Activated naive CD4-positive, alpha-beta T cell treated with anti-CD3 and anti-CD28 coated beads, Interleukin-2, amount 50 U/mL, for 72 hours (primary cell): ENCODE measurements at regions not wholly inside any gene's neighbourhood (a gene's known extent, or its start where the extent isn't known, plus 50 kb on each side); places are given as distances from the start of the nearest gene placed in this dataset.

Experiments
- ATAC-seq, 2 donors: fragments of 150-1000 bp; cut with Tn5 transposase; 2 replicates each; pipeline ENCODE4 v1.10.0; 2021; ENCODE audit warnings: mild to moderate bottlenecking in 2 of 2, moderate library complexity in 2 of 2
- DNase-seq, 2 donors: peaks; one replicate each; pipeline ENCODE4 v3.0.0; 2021 to 2022; ENCODE audit warnings: low spot score in 2 of 2
- H3K27ac Mint-ChIP-seq, 2 donors: one replicate each; pipeline ENCODE4 v1.8.0; 2022; ENCODE audit warnings: mild to moderate bottlenecking in 2 of 2, mixed read lengths in 2 of 2
- H3K36me3 Mint-ChIP-seq, 2 donors: one replicate each; pipeline ENCODE4 v1.8.0; 2022; ENCODE audit warnings: mixed read lengths in 2 of 2
- H3K9me3 Mint-ChIP-seq, 2 donors: one replicate each; pipeline ENCODE4 v1.8.0; 2022; ENCODE audit warnings: mixed read lengths in 2 of 2

DNA sequence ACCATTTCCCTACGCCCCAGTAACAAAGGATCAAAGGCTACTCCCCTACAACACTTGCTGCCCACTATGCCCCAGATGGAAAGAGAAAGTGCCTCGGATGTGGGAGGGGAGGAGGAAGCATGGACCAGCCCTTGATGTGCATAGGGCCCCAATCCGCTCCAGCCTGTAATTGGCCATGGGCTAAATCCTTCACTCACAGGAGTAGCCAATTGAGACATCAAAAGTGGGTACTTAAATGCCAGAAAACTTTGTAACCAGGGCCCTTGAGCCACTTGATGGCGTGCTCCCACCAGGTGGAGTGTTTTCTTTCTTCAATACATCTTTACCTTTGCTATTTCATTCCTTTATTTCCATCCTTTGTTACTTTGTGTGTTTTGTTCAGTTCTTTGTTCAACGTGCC lies 500.5 kb upstream of the LRRN3 start:
- Mint-ChIP-seq H3K27ac (no peak overlapping the region), H3K36me3 (no peaks in the 10 kb centered on the region), H3K9me3 (peaks cover 0 to 3% of the 10 kb centered on the region in 2 donors)
- DNase-seq (no peak), ATAC-seq (no peak)

DNA sequence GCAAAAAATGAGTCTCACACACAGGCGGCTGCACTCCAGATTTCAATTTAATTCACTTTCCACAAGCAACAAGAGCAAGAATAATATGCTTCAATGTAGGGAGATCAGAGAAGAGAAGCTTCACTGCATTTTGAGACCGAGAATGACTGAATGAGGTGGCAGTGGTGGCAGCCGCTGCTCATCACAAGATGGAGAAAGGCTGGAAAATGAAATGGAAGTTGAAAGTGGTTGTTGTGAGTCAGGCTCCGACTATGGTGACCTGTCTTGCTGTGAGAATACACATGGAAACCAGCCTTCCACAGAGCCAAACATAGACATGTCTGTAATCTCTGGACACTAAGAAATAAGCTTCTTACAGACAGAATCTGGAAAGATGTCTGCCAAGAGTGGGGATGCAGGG lies 499.6 kb upstream of the LRRN3 start:
- peaks cover 0 to 3% of the 10 kb centered on the region in 2 donors for H3K9me3 Mint-ChIP-seq
- ATAC-seq (peak; percentile 36 to 71), DNase-seq (no peak)
- H3K27ac Mint-ChIP-seq = no peak overlapping the region
- H3K36me3 Mint-ChIP-seq = no peaks in the 10 kb centered on the region

DNA sequence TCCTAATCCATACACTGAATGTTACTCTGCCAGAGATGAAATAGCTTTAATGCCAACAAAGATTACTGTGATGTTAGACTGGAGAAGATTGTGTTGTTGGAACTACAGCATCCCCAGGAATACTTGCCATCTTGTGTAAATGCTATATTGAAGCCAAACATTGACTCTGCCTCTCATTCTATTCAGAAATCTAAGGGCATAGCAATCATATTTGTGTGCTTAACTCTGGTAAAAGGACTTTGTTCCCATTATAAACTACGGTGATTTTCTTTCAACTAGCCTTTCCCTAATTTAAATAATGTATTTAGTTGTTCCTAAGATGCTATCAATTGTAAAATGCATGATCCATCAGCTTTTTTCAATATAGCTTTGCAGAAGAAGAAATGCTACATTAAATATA lies 498.4 kb upstream of the LRRN3 start:
- Mint-ChIP-seq H3K36me3 (no peaks in the 10 kb centered on the region), H3K27ac (no peak overlapping the region), H3K9me3 (peaks cover 0 to 3% of the 10 kb centered on the region in 2 donors)
- ATAC-seq = no peak
- no peak for DNase-seq

DNA sequence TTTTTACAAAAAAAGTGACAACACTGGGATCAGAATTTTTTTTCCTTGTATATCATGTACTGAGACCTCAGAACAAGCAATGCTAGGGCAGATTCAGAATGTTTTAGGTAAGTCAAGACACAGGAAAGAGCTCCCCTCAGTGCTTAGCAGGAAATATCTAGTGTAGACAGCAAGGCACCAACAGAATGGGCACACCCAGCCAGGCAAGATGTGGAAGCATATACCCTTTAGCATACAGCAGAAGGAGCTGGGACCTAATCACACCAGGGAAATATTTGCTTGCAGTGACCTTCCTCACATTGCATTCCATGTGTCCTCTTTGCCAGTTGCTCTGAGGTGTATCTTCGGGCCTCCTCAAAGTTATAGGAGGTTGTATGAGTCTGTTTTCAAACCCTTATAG lies 497.6 kb upstream of the LRRN3 start:
- no peak for DNase-seq
- Mint-ChIP-seq H3K36me3 (no peaks in the 10 kb centered on the region), H3K9me3 (peaks cover 0 to 2% of the 10 kb centered on the region in 2 donors), H3K27ac (no peak overlapping the region)
- ATAC-seq = no peak

DNA sequence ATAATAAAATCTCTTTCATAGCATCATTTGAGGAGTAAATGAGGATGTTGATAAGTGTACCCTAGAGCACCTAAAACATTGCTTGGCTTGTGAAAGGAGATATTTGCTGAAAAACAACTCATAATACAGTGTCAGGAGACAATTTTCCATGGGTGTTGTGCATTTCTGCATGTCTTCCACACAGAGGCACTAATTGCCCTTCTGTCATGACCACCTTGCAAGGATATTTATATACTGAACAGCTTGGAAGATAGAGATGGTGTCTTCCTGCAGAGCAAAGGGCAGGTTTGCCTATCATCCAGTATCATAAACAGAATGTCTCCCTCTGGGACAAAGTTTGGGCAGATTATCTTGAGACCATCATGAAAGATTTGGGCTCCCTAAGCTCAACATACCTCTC lies 495.2 kb upstream of the LRRN3 start:
- Mint-ChIP-seq H3K9me3 (no peaks in the 10 kb centered on the region), H3K27ac (no peak overlapping the region), H3K36me3 (no peaks in the 10 kb centered on the region)
- ATAC-seq (no peak), DNase-seq (no peak)

DNA sequence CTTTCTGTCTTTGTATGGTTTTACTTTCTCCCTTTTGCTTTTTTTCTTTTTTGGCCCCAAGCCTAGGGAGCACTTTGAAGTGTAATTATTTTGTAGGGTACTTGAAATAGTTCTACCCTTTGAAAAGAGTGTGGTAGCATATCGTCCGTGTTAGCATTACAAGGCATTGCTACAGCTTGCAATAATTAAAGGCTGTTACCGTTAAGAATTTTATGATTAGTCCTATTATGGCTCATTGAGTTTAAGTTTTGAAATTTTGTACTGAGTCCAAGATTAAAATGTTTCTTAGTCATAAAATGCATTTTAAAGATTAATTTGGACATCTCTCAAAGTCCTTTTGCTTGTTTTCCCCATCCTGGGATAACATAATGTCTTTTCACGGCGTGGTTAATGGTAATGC lies 490.0 kb upstream of the LRRN3 start:
- ATAC-seq = no peak
- Mint-ChIP-seq H3K36me3 (no peaks in the 10 kb centered on the region), H3K27ac (no peak overlapping the region), H3K9me3 (no peaks in the 10 kb centered on the region)
- no peak for DNase-seq

DNA sequence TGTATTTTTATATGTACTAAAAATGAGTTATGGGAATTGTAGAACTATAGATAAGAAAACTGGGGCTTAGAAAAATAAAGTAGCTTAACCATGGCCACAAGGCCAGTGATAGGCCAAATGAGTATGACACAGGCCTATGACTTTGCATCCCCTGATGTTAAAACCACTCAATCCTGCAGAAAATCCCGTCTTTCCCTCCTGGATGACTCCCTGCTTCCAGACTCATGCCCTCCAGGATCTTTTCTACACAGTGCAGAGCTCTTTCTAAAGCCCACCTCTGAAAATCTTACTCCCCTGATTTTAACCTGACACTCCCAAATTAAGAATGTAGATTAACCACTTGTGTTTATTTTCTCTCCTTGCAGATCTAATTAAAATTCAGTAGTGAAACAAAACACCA lies 489.2 kb upstream of the LRRN3 start:
- Mint-ChIP-seq H3K36me3 (no peaks in the 10 kb centered on the region), H3K9me3 (peaks cover 0 to under 1% of the 10 kb centered on the region in 2 donors), H3K27ac (no peak overlapping the region)
- ATAC-seq = no peak
- no peak for DNase-seq

DNA sequence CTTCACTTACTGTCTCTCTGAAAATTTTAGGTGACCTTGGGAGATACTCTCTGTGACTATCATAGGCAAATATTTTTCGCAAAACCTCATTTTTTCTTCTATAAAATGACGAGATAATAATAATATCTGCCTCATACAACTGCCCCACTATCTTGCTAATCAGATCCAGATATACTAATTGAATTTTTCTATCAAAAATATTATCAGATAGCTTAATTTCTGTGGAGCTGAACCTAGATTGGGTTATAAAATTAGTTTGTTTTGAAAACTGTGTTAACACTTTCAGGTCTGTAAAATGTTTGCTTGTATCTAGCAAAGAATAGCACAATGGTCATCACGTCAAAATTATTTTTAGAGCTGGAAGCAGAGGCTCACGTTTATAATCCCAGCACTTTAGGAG lies 486.7 kb upstream of the LRRN3 start:
- H3K9me3 Mint-ChIP-seq = peaks cover 0 to 9% of the 10 kb centered on the region in 2 donors
- no peak for DNase-seq
- H3K27ac Mint-ChIP-seq = no peak overlapping the region
- H3K36me3 Mint-ChIP-seq = no peaks in the 10 kb centered on the region
- ATAC-seq = no peak

DNA sequence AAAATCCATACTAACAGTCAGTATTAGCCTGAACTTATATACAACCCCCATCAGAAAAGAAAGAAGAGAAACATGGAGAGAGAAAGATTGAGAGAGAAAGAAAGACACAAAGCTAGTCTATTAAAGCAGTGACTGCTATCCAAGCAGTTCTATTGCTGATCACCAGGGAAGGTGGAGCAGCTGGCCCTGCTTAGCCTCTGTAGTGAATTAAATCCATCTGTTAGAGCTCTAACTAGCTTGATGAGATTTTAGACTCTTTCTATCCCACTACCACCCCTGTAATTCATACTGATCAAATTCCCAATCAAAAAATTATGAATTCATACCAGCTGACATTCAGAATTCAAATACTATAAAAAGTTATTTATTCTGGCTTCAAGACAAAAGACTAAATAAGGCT lies 486.0 kb upstream of the LRRN3 start:
- ATAC-seq = no peak
- Mint-ChIP-seq H3K36me3 (no peaks in the 10 kb centered on the region), H3K9me3 (peaks cover 0 to 9% of the 10 kb centered on the region in 2 donors), H3K27ac (no peak overlapping the region)
- DNase-seq = no peak

DNA sequence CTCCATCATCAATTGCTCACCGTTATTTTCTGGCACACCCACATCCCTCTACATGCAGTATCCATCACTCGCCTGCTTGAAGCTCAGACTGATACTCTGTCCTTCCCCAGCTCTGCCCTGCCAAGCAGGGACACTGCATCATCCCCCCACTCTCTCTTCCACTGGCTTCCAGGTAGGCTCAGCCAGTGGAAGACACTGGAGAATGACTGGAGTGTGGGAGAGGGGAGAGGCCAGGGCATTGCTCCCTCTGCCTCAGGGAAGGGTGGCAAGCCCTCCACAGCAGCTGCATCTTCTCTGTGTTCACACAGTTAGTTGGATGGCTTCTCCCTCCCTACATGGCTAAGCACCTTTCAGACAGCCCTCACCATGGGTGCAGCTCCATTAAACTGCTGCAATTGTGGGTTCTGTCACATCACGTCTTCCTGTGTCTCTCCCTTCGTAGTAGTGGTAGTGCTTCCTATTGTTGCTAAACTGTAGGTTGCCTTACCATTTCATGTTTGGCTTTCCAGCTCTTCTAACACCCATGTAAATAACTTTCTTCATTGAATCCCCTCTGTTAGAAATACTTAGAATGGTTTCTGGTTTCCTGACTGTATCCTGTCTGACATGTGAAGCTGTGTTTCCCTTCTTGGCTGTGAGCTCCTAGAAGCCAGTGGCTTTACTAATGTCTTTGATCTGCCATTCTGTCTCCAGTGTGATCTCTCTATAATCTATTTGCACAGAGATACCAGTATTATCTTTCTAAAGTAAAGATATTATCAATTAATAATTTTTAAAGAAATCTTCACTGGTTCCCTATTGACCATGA lies 483.7 kb upstream of the LRRN3 start:
- DNase-seq (no peak), ATAC-seq (peak in 1 of 2 donors; percentile 22)
- Mint-ChIP-seq H3K27ac (peak overlapping the region in 1 of 2 donors; percentile 32), H3K36me3 (no peaks in the 10 kb centered on the region), H3K9me3 (peaks cover 0 to 9% of the 10 kb centered on the region in 2 donors)

DNA sequence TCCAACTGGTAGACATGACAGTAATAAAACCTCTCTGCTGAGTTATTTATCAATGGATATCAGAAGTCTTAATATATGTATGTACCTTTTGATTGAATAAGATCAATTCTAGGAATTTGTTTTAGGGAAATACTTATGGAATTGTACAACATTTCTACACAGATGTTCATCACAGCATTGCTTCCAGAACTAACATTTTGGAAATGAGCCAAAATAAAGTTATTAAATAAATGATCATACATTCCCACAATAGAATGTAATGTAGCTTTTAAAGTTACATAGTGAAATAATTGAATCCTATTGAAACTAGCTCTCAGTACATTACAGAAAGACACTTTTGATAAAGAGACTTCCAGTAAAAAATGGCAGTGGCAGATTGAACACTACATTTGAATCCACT lies 481.6 kb upstream of the LRRN3 start:
- ATAC-seq (no peak), DNase-seq (no peak)
- H3K36me3 Mint-ChIP-seq = no peaks in the 10 kb centered on the region
- peaks cover 0 to 9% of the 10 kb centered on the region in 2 donors for H3K9me3 Mint-ChIP-seq
- H3K27ac Mint-ChIP-seq = no peak overlapping the region

DNA sequence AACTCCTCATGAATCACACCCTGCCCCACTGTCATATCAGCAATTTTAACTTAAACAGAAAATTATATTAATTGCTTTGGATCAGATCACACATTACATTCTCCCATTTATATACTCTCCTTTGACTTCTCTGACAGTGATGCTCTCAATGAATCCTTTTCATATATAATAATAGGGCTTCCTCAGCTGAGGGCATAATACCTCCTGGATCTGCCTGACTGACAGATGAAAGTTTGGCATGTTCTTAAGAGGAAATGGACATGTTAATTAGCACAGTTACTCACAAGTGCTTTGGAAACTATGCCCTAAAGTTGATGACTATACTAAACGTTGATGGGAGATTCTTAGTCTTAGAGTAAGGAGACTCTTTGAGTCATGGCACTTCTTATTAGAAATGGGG lies 478.2 kb upstream of the LRRN3 start:
- Mint-ChIP-seq H3K36me3 (no peaks in the 10 kb centered on the region), H3K27ac (no peak overlapping the region), H3K9me3 (no peaks in the 10 kb centered on the region)
- ATAC-seq (no peak), DNase-seq (no peak)
